Ishikawa (cell line): ENCODE measurements at regions not wholly inside any gene's neighbourhood (a gene's known extent, or its start where the extent isn't known, plus 50 kb on each side); places are given as distances from the start of the nearest gene placed in this dataset.

Experiments
- CEBPB ChIP-seq: IDR thresholded peaks from 2 replicates; pipeline ENCODE4 v1.6.1; 2012
- CREB1 ChIP-seq: IDR thresholded peaks from 2 replicates; pipeline ENCODE4 v1.6.1; 2012; ENCODE audit warnings: low read depth
- EGR1 ChIP-seq: IDR thresholded peaks from 2 replicates; pipeline ENCODE4 v1.6.1; 2012
- EP300 ChIP-seq: IDR thresholded peaks from 2 replicates; pipeline ENCODE4 v1.6.1; 2012; ENCODE audit warnings: borderline replicate concordance
- FOXM1 ChIP-seq: IDR thresholded peaks from 2 replicates; pipeline ENCODE4 v1.6.1; 2012; ENCODE audit warnings: low read depth, borderline replicate concordance
- NFIC ChIP-seq: IDR thresholded peaks from 2 replicates; pipeline ENCODE4 v1.6.1; 2012
- RAD21 ChIP-seq: IDR thresholded peaks from 2 replicates; pipeline ENCODE4 v1.6.1; 2012; ENCODE audit warnings: low read depth
- TAF1 ChIP-seq: IDR thresholded peaks from 2 replicates; pipeline ENCODE4 v1.6.1; 2012; ENCODE audit warnings: low read depth, mild to moderate bottlenecking
- TCF12 ChIP-seq: IDR thresholded peaks from 2 replicates; pipeline ENCODE4 v1.6.1; 2012; ENCODE audit warnings: low read depth
- TEAD4 ChIP-seq: IDR thresholded peaks from 2 replicates; pipeline ENCODE4 v1.6.1; 2012
- YY1 ChIP-seq: IDR thresholded peaks from 2 replicates; pipeline ENCODE4 v1.6.1; 2012; ENCODE audit warnings: low read depth
- ZBTB7A ChIP-seq: IDR thresholded peaks from 2 replicates; pipeline ENCODE4 v1.6.1; 2012; ENCODE audit warnings: low read depth
- TF ChIP-seq, protein P1 (sequence below): IDR thresholded peaks from 2 replicates; pipeline ENCODE4 v1.6.1; 2012
- TF ChIP-seq, protein P2 (sequence below): IDR thresholded peaks from 2 replicates; pipeline ENCODE4 v1.6.1; 2012; ENCODE audit warnings: low read depth, mild to moderate bottlenecking
- TF ChIP-seq, protein P3 (sequence below): IDR thresholded peaks from 2 replicates; pipeline ENCODE4 v1.6.1; 2012

DNA sequence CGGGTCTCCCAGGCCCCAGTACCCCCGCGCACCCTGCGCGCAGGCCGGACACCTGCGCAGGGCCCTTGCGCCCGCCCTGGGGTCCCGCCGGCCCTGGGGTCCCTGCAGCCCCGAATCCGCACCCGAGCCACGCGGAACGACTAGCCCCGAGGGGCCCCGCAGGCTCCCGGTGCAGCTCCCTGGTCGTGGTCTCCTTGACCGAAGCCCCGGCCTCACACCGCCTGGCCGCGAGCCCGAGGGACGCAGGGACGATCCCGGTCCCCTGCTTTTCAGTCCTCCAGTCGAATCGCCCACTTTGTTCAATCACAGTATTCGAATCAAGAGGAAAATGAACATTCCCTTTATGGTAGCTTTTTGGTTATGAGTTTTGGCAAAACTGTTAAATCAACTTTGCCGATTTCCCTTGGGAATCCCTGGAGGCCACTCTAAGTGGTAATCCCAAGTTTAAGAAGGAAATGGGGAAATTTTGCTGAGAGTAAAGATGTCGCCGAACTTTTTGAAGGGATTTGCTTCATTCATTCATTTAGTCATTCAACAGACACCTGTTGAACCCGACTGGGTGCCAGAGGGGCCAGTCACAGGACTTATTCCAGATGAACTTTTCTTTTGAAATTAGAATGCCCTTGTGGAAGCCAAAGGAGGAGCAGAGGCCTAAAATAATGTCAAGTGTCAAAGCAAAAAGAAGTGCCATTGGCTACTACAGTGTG, 75.0 kb downstream of the ZIC5 start:
- TF ChIP-seq RAD21 (no peak), EP300 (no peak), EGR1 (no peak), ZBTB7A (no peak), TCF12 (no peak), NFIC (no peak), CREB1 (no peak), TAF1 (no peak), YY1 (no peak), TEAD4 (no peak), CEBPB (no peak), FOXM1 (no peak)
- TF ChIP-seq, protein P1, sequence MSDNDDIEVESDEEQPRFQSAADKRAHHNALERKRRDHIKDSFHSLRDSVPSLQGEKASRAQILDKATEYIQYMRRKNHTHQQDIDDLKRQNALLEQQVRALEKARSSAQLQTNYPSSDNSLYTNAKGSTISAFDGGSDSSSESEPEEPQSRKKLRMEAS, result no peak
- TF ChIP-seq, protein P2, sequence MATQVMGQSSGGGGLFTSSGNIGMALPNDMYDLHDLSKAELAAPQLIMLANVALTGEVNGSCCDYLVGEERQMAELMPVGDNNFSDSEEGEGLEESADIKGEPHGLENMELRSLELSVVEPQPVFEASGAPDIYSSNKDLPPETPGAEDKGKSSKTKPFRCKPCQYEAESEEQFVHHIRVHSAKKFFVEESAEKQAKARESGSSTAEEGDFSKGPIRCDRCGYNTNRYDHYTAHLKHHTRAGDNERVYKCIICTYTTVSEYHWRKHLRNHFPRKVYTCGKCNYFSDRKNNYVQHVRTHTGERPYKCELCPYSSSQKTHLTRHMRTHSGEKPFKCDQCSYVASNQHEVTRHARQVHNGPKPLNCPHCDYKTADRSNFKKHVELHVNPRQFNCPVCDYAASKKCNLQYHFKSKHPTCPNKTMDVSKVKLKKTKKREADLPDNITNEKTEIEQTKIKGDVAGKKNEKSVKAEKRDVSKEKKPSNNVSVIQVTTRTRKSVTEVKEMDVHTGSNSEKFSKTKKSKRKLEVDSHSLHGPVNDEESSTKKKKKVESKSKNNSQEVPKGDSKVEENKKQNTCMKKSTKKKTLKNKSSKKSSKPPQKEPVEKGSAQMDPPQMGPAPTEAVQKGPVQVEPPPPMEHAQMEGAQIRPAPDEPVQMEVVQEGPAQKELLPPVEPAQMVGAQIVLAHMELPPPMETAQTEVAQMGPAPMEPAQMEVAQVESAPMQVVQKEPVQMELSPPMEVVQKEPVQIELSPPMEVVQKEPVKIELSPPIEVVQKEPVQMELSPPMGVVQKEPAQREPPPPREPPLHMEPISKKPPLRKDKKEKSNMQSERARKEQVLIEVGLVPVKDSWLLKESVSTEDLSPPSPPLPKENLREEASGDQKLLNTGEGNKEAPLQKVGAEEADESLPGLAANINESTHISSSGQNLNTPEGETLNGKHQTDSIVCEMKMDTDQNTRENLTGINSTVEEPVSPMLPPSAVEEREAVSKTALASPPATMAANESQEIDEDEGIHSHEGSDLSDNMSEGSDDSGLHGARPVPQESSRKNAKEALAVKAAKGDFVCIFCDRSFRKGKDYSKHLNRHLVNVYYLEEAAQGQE, result no peak
- TF ChIP-seq, protein P3, sequence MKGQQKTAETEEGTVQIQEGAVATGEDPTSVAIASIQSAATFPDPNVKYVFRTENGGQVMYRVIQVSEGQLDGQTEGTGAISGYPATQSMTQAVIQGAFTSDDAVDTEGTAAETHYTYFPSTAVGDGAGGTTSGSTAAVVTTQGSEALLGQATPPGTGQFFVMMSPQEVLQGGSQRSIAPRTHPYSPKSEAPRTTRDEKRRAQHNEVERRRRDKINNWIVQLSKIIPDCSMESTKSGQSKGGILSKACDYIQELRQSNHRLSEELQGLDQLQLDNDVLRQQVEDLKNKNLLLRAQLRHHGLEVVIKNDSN, result no peak

DNA sequence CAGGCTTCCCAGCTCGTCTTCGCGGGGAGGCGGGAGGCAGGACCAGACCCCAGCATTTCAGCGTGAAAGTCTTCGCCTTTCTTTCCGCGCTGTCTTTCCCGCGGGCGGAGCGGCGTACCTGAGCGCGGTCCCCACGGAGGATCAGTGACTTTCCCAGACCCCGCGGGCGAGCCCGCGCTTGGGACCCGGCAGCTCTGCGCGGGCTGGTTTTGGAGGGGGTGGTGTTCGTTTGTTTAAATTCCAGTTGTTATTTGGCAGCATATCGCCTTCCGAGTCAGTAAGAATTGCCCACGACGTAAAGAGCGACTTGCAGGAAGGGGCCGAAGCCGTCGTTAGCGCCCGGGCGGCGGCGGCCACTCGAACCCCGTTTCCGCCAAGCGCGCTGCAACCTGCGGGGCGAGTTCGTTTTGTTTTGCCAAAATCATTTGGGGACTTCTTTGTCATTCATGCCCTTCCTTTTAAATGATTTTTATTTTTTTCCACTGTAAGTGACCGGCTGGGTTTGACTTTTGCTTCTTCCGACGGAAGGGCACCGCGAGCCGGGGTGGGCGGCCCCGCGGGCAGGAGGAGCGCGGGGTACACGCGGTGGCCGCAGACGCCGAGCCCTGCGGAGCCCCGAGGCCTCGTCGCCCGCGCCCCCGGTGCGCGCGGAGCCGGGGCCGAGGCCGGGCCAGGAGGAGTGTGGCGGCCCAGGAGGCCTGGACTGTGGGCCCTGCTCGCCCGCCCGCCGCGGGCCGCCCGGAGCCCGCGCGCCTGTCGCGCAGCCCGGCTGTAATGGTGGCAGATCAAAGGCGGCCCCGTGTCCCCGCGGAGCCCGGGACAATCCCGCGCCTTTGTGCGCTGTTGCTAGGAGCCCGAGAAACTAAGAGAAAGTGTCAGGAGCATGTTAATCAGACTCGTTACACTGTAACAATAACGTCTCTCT, 75.9 kb downstream of the ZIC5 start:
- TF ChIP-seq, protein P3, result no peak
- TF ChIP-seq YY1 (no peak), TCF12 (no peak), CEBPB (no peak), FOXM1 (no peak), TAF1 (no peak), ZBTB7A (no peak), NFIC (no peak), CREB1 (no peak), TEAD4 (no peak), EGR1 (no peak)
- TF ChIP-seq, protein P1, result no peak

DNA sequence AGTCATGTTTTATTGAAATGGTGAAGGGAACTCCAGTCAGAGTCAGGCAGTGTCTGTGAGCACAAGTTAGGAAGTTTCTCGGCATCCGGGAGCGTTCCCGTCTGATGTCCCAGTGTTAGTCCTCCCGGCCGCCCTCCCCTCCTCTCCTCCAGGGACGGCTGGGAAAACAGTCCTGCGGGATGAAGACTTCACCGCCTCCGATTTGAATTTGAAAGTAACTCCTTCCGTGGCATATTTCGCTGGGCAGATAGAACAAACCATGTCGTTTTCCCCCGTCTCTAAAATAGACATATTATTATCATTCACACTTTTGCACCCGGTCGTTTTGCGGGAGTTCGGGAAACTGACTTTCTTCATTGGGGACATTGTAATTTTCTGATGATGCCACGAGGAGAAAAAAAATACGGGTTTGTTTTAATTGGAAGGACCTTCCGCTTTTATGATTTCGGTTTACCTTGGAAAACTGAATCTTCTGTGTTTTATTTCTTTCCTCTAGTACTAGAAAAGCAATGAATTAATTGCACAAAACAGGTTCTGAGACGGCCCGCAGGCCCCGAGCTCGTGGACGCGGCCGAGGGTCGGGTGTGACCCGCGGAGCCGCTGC, 76.6 kb downstream of the ZIC5 start:
- TF ChIP-seq ZBTB7A (no peak), CREB1 (no peak), RAD21 (no peak), TAF1 (no peak), TCF12 (no peak), TEAD4 (no peak)
- TF ChIP-seq, protein P1, result no peak

DNA sequence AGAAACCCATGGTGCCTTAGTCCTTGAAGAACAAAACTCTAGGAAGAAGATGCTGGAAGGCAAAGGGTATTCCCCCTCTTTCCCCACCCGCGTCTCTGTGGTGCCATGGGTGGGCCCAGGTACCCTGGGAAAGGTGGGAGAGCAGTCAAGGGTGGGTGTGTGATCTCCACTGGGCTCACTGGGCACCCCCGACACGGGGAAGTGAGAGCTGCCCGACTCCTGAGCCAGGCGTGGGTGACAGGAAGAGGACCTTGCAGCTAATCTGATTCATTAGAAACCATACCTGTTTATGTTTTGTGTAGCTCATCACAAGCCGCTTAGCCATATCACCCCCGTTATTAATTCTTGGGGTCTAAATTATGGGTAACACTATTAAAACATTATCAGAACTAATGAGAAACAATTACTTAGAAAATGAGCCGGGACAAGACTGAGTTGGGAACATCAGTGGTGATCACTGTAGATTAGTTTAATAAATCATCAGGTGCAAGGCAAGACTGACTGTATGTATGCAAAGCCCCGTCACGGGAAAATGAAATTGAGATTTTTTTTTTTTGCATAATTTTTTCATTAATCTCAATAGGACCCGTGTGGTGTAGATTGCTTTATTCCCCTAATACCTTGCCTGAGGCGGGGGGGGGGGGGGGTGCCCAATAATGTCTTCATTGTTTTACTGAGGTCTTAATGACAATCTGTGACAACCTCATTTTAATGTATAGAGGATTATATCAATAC, 77.3 kb downstream of the ZIC5 start:
- TF ChIP-seq TCF12, result no peak

DNA sequence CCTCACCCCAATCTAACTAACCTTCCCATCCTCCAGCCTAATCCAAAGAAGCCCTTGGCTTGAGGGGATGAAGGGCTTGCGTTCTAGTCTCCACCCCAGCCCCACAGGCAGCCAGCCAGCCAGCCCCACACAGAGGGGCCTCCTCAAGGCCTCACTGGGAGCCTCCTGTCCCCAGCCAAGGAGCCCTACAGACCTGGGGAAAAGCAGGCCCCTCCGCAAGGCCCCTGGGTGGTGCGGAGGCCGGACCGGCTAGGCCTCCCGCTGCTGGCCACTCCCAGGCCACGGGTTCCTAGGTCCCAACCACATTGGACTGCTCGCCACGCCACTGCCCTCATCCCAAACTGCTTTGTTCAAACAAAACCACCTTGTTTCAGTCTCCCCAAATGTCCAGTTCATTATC, 78.0 kb downstream of the ZIC5 start:
- TF ChIP-seq TEAD4 (no peak), EGR1 (no peak), ZBTB7A (no peak), CEBPB (no peak), TAF1 (no peak), YY1 (no peak), TCF12 (no peak), EP300 (no peak), CREB1 (no peak), FOXM1 (no peak), RAD21 (no peak), NFIC (no peak)
- TF ChIP-seq, protein P1, result no peak
- TF ChIP-seq, protein P3, result no peak
- TF ChIP-seq, protein P2, result no peak
